ENCODE measurements at regions not wholly inside any gene's neighbourhood (a gene's known extent, or its start where the extent isn't known, plus 50 kb on each side); places are given as distances from the start of the nearest gene placed in this dataset.
"Not testable (repeated sequence)": the region's sequence is repeated elsewhere in the genome, so short reads cannot be mapped to it uniquely, and the experiment has no call there.

DNA sequence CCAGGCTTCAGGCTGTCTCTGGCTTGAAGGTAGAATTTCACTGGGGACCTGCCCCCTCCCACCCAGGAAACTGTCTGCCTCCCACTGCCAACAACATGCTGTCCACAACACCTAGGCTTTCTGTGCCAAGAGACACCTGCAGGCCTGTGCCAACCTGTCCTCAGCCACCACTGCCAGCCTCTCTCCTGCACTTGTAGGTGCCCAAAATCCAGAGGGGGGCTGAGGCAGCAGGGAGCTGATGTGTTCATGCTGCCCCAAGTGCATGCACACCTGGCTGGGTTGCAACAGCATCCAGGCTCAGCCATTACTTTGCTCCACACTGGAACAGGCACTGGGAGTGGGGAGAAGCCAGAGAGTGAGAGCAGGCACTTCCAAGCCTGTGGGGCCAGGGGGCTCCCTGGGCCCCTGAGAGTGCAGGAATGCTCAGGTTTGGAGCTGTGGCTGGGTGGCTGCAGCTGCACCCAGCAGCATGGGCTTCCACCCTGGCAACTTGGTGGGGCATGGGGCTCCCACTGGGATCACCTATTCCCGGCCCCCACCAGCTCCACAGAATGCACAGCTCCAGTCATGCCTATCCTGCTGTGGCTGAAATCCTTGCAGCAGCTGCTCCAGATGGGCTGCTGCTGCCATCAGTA is 218.1 kb upstream of the OBI1 start:
- Histone ChIP-seq H3K4me3 (ENCODE audit: low read length) (no peak overlapping the region), H3K36me3 (replicated peaks; ENCODE audit: low read depth, low read length) (no peaks in the 10 kb centered on the region), H2AFZ (ENCODE audit: low read depth, low read length) (no peak overlapping the region), H3K9me3 (ENCODE audit: insufficient read depth, low read length) (0 out of 2 replicates have a peak, but pooled peaks cover 5% of the 10 kb centered on the region), H3K4me2 (ENCODE audit: low read length) (no peak overlapping the region), H4K20me1 (ENCODE audit: insufficient read depth, low read length) (no peaks in the 10 kb centered on the region), H3K27me3 (ENCODE audit: low read depth, low read length) (no peaks in the 10 kb centered on the region), H3K4me1 (ENCODE audit: low read length) (no peaks in the 10 kb centered on the region), H3K27ac (ENCODE audit: low read length) (no peak overlapping the region), H3K79me2 (ENCODE audit: low read length) (no peaks in the 10 kb centered on the region), H3K9ac (ENCODE audit: low read length) (no peak overlapping the region)
- no peak for TF ChIP-seq EZH2phosphoT487 (IDR thresholded peaks at IDR 0.05; ENCODE audit: low read depth)
- TF ChIP-seq, protein P1, sequence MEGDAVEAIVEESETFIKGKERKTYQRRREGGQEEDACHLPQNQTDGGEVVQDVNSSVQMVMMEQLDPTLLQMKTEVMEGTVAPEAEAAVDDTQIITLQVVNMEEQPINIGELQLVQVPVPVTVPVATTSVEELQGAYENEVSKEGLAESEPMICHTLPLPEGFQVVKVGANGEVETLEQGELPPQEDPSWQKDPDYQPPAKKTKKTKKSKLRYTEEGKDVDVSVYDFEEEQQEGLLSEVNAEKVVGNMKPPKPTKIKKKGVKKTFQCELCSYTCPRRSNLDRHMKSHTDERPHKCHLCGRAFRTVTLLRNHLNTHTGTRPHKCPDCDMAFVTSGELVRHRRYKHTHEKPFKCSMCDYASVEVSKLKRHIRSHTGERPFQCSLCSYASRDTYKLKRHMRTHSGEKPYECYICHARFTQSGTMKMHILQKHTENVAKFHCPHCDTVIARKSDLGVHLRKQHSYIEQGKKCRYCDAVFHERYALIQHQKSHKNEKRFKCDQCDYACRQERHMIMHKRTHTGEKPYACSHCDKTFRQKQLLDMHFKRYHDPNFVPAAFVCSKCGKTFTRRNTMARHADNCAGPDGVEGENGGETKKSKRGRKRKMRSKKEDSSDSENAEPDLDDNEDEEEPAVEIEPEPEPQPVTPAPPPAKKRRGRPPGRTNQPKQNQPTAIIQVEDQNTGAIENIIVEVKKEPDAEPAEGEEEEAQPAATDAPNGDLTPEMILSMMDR (IDR thresholded peaks at IDR 0.05; ENCODE audit: low read depth, low read length) = no peak

DNA sequence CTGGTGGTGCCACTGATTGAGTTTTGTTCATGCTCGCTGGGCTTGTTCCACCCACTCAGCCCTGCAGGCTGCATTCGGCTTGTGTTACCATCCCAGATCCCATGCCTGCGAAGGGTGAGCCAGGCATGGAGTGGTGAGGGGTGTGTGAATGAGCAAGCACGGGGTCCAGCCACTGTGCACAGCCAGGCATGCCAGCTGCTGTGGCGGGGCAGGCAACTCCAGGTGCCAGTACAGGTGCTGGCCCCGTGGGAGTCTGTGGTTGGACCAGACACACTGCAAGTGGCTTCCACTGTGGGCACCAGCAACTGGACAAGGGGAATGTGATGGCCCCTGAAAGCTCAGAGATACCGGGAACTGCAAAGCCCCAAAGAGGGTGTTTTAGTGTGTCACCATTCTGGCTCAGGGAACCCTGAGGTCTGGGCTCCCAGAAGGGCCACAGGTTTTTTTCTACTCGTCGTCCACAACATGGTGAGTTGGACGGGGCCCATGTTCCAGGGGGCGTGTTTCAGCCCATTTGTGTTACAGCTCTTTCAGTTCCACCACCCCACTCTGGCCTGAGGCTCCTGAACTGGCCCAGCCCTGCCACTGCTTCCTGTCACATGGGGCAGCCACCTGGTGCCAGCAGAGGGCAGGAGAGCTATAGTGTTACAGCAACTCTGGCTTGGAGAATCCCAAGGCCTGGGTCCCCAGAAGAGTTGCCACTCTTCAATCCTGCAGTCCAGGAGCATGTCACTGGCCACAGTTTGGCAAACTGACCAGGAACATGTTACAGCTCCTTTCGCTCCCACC is 217.0 kb upstream of the OBI1 start:
- no peak overlapping the region for H3K27ac ChIP-seq (ENCODE audit: low read length)
- no peaks in the 10 kb centered on the region for H3K36me3 ChIP-seq (replicated peaks; ENCODE audit: low read depth, low read length)
- H3K4me2 ChIP-seq (ENCODE audit: low read length) = no peak overlapping the region
- no peak for TF ChIP-seq EZH2phosphoT487 (IDR thresholded peaks at IDR 0.05; ENCODE audit: low read depth)
- TF ChIP-seq, protein P1 (IDR thresholded peaks at IDR 0.05; ENCODE audit: low read depth, low read length) = peak; percentile 33
- H3K4me1 ChIP-seq (ENCODE audit: low read length) = no peaks in the 10 kb centered on the region
- H2AFZ ChIP-seq (ENCODE audit: low read depth, low read length) = no peak overlapping the region; the same call in 1 of the 2 replicates
- no peaks in the 10 kb centered on the region for H4K20me1 ChIP-seq (ENCODE audit: insufficient read depth, low read length)
- H3K79me2 ChIP-seq (ENCODE audit: low read length) = no peaks in the 10 kb centered on the region
- no peak overlapping the region for H3K9ac ChIP-seq (ENCODE audit: low read length)
- no peak overlapping the region for H3K4me3 ChIP-seq (ENCODE audit: low read length)
- H3K27me3 ChIP-seq (ENCODE audit: low read depth, low read length) = no peaks in the 10 kb centered on the region
- H3K9me3 ChIP-seq (ENCODE audit: insufficient read depth, low read length) = 0 out of 2 replicates have a peak, but pooled peaks cover 5% of the 10 kb centered on the region

DNA sequence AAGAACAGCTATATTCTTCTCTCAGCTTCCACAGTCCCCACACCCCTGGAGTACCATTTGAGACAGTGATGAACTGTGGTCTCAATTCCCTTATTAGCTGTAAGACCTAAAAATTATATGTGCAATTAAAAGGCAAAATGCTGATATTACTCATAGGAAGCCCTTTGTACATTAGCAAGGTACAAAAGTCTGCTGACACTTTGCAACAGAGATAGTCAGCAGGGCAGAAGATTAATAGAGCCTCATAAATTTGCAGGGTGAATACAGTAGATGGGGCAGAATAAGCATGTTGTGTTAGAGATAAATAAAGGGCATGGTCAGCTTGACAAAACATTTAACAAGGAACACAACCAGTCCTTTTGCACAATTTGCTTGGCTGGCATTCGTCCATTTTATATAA is 210.0 kb upstream of the OBI1 start:
- H3K27ac ChIP-seq (ENCODE audit: low read length) = no peak overlapping the region
- no peaks in the 10 kb centered on the region for H3K9me3 ChIP-seq (ENCODE audit: insufficient read depth, low read length)
- H3K4me1 ChIP-seq (ENCODE audit: low read length) = peaks cover 8% of the 10 kb centered on the region; the same call in 1 of the 2 replicates
- H3K36me3 ChIP-seq (replicated peaks; ENCODE audit: low read depth, low read length) = no peaks in the 10 kb centered on the region
- H2AFZ ChIP-seq (ENCODE audit: low read depth, low read length) = no peak overlapping the region
- TF ChIP-seq, protein P1 (IDR thresholded peaks at IDR 0.05; ENCODE audit: low read depth, low read length) = no peak
- TF ChIP-seq EZH2phosphoT487 (IDR thresholded peaks at IDR 0.05; ENCODE audit: low read depth) = no peak
- no peak overlapping the region for H3K4me3 ChIP-seq (ENCODE audit: low read length)
- H3K27me3 ChIP-seq (ENCODE audit: low read depth, low read length) = no peaks in the 10 kb centered on the region
- no peak overlapping the region for H3K9ac ChIP-seq (ENCODE audit: low read length)
- no peaks in the 10 kb centered on the region for H3K79me2 ChIP-seq (ENCODE audit: low read length)
- no peak overlapping the region for H3K4me2 ChIP-seq (ENCODE audit: low read length)
- no peaks in the 10 kb centered on the region for H4K20me1 ChIP-seq (ENCODE audit: insufficient read depth, low read length)

DNA sequence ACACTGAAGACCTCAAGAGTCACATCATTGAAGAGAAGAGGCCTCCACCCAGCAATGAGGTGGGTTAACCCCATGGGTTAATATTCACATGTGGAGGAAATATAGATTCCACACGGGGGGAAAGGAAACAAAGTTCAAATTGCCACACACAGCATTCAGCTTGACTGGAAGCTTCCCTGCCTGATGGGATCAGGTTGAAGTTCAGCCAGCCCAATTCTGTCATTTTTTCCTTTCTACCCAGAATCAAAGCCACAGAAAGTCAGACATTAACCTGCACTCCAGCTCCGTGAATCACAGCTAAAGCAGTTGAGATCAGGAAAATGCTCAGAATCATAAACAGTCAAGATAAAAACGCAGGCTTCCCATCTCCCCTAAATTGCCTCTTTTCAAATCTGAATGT is 208.7 kb upstream of the OBI1 start:
- no peaks in the 10 kb centered on the region for H3K36me3 ChIP-seq (replicated peaks; ENCODE audit: low read depth, low read length)
- TF ChIP-seq, protein P1 (IDR thresholded peaks at IDR 0.05; ENCODE audit: low read depth, low read length) = no peak
- TF ChIP-seq EZH2phosphoT487 (IDR thresholded peaks at IDR 0.05; ENCODE audit: low read depth) = no peak
- H3K4me3 ChIP-seq (ENCODE audit: low read length) = no peak overlapping the region
- H3K9ac ChIP-seq (ENCODE audit: low read length) = no peak overlapping the region
- H3K27me3 ChIP-seq (ENCODE audit: low read depth, low read length) = no peaks in the 10 kb centered on the region
- H3K27ac ChIP-seq (ENCODE audit: low read length) = no peak overlapping the region
- peaks cover 8% of the 10 kb centered on the region; the same call in 1 of the 2 replicates for H3K4me1 ChIP-seq (ENCODE audit: low read length)
- H2AFZ ChIP-seq (ENCODE audit: low read depth, low read length) = no peak overlapping the region
- no peaks in the 10 kb centered on the region for H3K79me2 ChIP-seq (ENCODE audit: low read length)
- no peak overlapping the region for H3K4me2 ChIP-seq (ENCODE audit: low read length)
- no peaks in the 10 kb centered on the region for H4K20me1 ChIP-seq (ENCODE audit: insufficient read depth, low read length)
- no peaks in the 10 kb centered on the region for H3K9me3 ChIP-seq (ENCODE audit: insufficient read depth, low read length)

DNA sequence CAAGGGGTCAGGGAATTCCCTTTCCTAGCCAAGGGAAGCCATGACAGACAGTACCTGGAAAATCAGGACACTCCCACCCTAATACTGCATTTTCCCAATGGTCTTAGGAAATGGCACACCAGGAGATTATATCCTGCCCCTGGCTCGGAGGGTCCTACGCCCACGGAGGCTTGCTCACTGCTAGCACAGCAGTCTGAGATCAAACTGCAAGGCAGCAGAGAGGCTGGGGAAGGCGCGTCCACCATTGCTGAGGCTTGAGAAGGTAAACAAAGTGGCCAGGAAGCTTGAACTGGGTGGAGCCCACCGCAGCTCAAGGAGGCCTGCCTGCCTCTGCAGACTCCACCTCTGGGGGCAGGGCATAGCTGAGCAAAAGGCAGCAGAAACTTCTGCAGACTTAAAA is 207.1 kb upstream of the OBI1 start:
- not testable (repeated sequence) for H3K4me3 ChIP-seq (ENCODE audit: low read length); H3K36me3 ChIP-seq (replicated peaks; ENCODE audit: low read depth, low read length); H3K27ac ChIP-seq (ENCODE audit: low read length); H3K9ac ChIP-seq (ENCODE audit: low read length); H2AFZ ChIP-seq (ENCODE audit: low read depth, low read length); H3K9me3 ChIP-seq (ENCODE audit: insufficient read depth, low read length); H3K79me2 ChIP-seq (ENCODE audit: low read length); H4K20me1 ChIP-seq (ENCODE audit: insufficient read depth, low read length); H3K4me1 ChIP-seq (ENCODE audit: low read length); H3K27me3 ChIP-seq (ENCODE audit: low read depth, low read length); H3K4me2 ChIP-seq (ENCODE audit: low read length)

Measured in OCI-LY3 (cell line).